ENCODE measurements at regions not wholly inside any gene's neighbourhood (a gene's known extent, or its start where the extent isn't known, plus 50 kb on each side); places are given as distances from the start of the nearest gene placed in this dataset.
"Not testable (repeated sequence)": the region's sequence is repeated elsewhere in the genome, so short reads cannot be mapped to it uniquely, and the experiment has no call there.

GRCh38 chr3:95626107-95626506 is 1188.3 kb upstream of the EPHA6 start:
- no peak for DNase-seq (ENCODE audit: low read depth in 2 of 2)

GRCh38 chr3:95627293-95627692 is 1187.1 kb upstream of the EPHA6 start:
- no peak for DNase-seq (ENCODE audit: low read depth in 2 of 2)

- no peak for DNase-seq (ENCODE audit: low read depth in 2 of 2)
Observed at GRCh38 chr3:95627697-95628096, 1186.7 kb upstream of the EPHA6 start.

GRCh38 chr3:95629802-95630201 is 1184.6 kb upstream of the EPHA6 start:
- no peak for DNase-seq (ENCODE audit: low read depth in 2 of 2)

- DNase-seq (ENCODE audit: low read depth in 2 of 2), result no peak
Observed at GRCh38 chr3:95645291-95645690, 1169.1 kb upstream of the EPHA6 start.

GRCh38 chr3:95654570-95655362 is 1159.6 kb upstream of the EPHA6 start:
- DNase-seq (ENCODE audit: low read depth in 2 of 2), result no peak

GRCh38 chr3:95655363-95655986 is 1158.9 kb upstream of the EPHA6 start:
- no peak for DNase-seq (ENCODE audit: low read depth in 2 of 2)

GRCh38 chr3:95670765-95671164 is 1143.6 kb upstream of the EPHA6 start:
- DNase-seq (ENCODE audit: low read depth in 2 of 2), result no peak

- DNase-seq (ENCODE audit: low read depth in 2 of 2), result no peak
Observed at GRCh38 chr3:95673215-95673614, 1141.2 kb upstream of the EPHA6 start.

GRCh38 chr3:95705786-95706418 is 1108.5 kb upstream of the EPHA6 start:
- DNase-seq (ENCODE audit: low read depth in 2 of 2), result no peak

GRCh38 chr3:95707268-95707667 is 1107.1 kb upstream of the EPHA6 start:
- no peak for DNase-seq (ENCODE audit: low read depth in 2 of 2)

GRCh38 chr3:95710684-95711083 is 1103.7 kb upstream of the EPHA6 start:
- DNase-seq (ENCODE audit: low read depth in 2 of 2), result no peak

- DNase-seq (ENCODE audit: low read depth in 2 of 2), result no peak
Observed at GRCh38 chr3:95711789-95712188, 1102.6 kb upstream of the EPHA6 start.

GRCh38 chr3:95715128-95715527 is 1099.3 kb upstream of the EPHA6 start:
- no peak for DNase-seq (ENCODE audit: low read depth in 2 of 2)

- no peak for DNase-seq (ENCODE audit: low read depth in 2 of 2)
Observed at GRCh38 chr3:95717048-95717447, 1097.3 kb upstream of the EPHA6 start.

- DNase-seq (ENCODE audit: low read depth in 2 of 2), result no peak
Observed at GRCh38 chr3:95718168-95718567, 1096.2 kb upstream of the EPHA6 start.

GRCh38 chr3:95719481-95719880 is 1094.9 kb upstream of the EPHA6 start:
- DNase-seq (ENCODE audit: low read depth in 2 of 2), result no peak

- DNase-seq (ENCODE audit: low read depth in 2 of 2), result no peak
Observed at GRCh38 chr3:95721938-95722337, 1092.5 kb upstream of the EPHA6 start.

GRCh38 chr3:95725770-95726169 is 1088.6 kb upstream of the EPHA6 start:
- no peak for DNase-seq (ENCODE audit: low read depth in 2 of 2)

GRCh38 chr3:95731753-95732152 is 1082.6 kb upstream of the EPHA6 start:
- no peak for DNase-seq (ENCODE audit: low read depth in 2 of 2)

GRCh38 chr3:95733336-95733735 is 1081.1 kb upstream of the EPHA6 start:
- DNase-seq (ENCODE audit: low read depth in 2 of 2), result no peak

- no peak for DNase-seq (ENCODE audit: low read depth in 2 of 2)
Observed at GRCh38 chr3:95738045-95738444, 1076.3 kb upstream of the EPHA6 start.

GRCh38 chr3:95744896-95745295 is 1069.5 kb upstream of the EPHA6 start:
- DNase-seq (ENCODE audit: low read depth in 2 of 2), result not testable (repeated sequence)

All from stimulated activated CD4-positive, alpha-beta T cell treated with anti-CD3 and anti-CD28 coated beads, Interleukin-15, amount 100 ng/mL, for 48 hours (primary cell).